DMS153 (cell line): ENCODE measurements at regions not wholly inside any gene's neighbourhood (a gene's known extent, or its start where the extent isn't known, plus 50 kb on each side); places are given as distances from the start of the nearest gene placed in this dataset.
A peak's percentile ranks its signal among the peaks of the same experiment; 100 is the strongest.
"Not testable (repeated sequence)": the region's sequence is repeated elsewhere in the genome, so short reads cannot be mapped to it uniquely, and the experiment has no call there.

ENCODE experiments used
- DNase-seq: peaks from one replicate; lab custom pipeline; 2025; lab: John Stamatoyannopoulos, UW

- DNase-seq, result no peak
These were observed 348.4 kb upstream of the MTPN start for GRCh38 chr7:136325578-136325977.

DNA sequence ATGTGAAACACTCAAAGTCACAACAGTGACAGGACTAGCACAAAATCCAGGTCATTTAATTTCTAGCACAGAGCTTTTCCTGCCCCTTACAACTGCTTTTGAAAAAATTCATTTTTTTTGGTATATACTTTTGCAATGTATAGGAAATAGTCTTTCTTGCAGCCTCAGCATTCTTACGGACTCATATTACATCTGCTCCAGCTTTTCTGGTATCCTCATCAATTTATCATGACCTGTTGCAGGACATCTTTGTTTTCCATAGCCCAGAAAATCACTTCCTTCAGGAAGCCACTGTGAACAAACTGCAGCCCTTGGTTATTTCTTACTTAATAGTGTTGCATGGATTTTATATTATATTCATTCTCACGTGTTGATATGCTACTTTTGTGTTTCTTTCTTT is 347.9 kb upstream of the MTPN start:
- DNase-seq, result no peak

DNA sequence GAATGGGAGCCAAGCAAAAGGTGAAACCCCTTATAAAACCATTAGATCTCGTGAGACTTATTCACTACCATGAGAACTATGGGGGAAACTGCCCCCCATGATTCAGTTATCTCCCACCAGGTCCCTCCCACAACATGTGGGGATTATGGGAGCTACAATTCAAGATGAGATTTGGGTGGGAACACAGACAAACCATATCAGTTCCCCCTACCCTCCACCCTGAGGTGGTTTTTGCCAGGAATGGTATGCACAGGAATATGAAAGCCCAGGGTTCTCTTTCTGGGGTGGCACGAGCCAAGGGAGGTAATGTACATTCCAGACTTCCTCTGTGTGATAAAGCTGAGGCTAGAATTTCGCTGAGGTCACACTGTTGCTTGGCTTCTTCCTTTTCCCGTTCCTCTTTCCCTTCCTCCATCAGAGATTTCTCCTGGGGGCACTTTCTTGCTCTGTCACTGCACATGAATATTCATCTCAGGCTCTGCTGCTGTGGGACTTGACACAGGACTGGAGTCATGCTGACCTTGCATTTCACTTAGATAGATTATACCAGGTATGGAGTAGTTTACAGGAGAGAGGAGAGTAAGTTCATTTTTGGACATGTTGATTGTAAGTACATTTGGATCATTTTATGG is 347.0 kb upstream of the MTPN start:
- no peak for DNase-seq

DNA sequence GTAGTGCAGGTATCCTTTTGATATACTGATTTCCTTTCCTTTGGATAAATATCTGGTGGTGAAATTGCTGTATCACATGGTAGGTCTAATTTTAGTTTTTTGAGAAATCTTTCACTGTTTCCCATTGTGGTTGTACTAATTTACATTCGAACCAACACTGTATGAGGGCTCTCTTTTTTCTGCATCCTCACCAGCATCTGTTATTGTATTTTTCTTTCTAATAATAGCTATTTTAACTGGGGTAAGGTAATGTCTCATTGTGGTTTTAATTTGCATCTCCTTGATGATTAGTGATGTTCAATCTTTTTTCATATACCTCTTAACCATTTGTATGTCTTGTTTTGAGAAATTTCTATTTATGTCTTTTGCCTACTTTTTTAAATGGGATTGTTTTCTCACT is 335.4 kb upstream of the MTPN start:
- DNase-seq, result no peak

GRCh38 chr7:136309407-136309806 is 332.2 kb upstream of the MTPN start:
- DNase-seq, result no peak

GRCh38 chr7:136308230-136308629 is 331.1 kb upstream of the MTPN start:
- DNase-seq, result no peak

DNA sequence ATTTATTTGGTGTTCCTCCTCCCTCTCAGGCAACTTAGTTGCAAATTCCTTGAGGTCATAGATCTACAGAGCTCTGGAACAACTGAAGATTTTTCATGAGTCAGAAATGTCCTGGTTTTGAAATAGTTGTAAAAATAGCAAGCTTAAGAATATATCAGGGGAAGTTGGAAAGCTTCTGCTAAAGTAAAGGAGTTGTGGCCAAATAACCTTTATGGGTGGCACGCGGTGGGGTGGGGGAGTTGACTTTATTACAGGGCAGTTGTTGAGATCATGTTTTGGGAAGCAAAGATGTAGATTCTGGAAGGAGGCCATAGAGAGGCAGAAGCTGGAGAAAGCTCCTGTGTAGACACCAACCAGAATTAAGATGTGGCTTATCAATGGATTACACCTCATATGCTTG is 326.0 kb upstream of the MTPN start:
- no peak for DNase-seq

DNA sequence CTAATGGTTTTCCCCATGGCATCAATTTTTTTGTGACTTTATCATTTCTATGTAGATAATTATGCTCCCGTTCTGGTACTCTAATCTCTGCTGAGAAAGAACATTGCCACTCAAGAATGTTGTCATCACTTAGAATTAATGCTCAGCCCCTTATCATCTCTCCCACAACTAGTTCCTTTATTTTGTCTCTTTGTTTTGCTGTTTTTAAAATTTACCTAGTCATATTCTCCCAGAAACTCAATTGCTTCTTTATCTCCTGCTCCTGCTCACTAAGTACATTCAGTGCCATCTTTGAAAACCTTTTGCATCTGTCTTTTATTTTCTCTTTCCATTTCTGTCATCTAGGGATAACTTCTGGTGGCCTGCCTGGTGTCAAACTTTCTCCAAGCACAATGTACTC is 324.9 kb upstream of the MTPN start:
- no peak for DNase-seq

DNA sequence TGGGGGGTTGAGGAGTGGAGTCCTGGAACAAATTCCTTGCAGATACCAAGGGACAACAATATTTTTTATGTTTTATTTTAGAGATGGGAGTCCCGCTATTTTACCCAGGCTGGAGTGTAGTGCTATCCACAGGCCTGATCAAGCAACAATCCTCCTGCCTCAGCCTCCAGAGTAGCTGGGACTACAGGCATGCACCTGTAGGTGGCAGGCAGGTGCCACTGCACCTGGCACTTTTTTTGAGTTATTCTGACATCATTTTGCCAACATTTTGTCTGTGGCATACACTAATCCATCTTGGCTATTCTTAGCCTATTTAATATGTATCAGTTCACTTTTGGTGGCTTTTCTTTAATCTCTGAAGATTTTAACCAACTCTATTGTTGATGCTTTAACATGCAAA is 317.8 kb upstream of the MTPN start:
- no peak for DNase-seq

GRCh38 chr7:136293841-136294391 is 316.8 kb upstream of the MTPN start:
- no peak for DNase-seq

- no peak for DNase-seq
These were observed 316.1 kb upstream of the MTPN start for GRCh38 chr7:136293272-136293671.

GRCh38 chr7:136292365-136292764 is 315.2 kb upstream of the MTPN start:
- DNase-seq, result no peak

- no peak for DNase-seq
These were observed 313.2 kb upstream of the MTPN start for GRCh38 chr7:136290351-136290750.

DNA sequence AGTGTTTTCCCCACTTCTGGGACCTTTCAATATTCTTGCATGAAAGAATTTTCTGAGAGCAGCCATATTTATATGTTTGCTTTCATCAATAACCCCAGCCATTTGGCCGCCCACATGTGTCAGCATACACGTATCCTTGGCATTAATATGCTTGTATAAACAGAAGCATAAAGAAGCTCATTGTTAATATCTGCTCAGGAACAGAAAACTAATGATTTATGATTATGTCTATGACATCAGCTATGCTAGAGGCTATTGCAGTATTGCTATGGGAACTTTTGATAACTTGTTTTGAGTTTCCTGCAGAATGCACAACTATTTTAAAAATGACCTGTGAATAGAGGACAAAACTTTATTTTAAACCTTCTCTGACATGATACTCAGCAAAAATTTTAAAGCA is 300.9 kb upstream of the MTPN start:
- no peak for DNase-seq

GRCh38 chr7:136275794-136276193 is 298.6 kb upstream of the MTPN start:
- no peak for DNase-seq

DNA sequence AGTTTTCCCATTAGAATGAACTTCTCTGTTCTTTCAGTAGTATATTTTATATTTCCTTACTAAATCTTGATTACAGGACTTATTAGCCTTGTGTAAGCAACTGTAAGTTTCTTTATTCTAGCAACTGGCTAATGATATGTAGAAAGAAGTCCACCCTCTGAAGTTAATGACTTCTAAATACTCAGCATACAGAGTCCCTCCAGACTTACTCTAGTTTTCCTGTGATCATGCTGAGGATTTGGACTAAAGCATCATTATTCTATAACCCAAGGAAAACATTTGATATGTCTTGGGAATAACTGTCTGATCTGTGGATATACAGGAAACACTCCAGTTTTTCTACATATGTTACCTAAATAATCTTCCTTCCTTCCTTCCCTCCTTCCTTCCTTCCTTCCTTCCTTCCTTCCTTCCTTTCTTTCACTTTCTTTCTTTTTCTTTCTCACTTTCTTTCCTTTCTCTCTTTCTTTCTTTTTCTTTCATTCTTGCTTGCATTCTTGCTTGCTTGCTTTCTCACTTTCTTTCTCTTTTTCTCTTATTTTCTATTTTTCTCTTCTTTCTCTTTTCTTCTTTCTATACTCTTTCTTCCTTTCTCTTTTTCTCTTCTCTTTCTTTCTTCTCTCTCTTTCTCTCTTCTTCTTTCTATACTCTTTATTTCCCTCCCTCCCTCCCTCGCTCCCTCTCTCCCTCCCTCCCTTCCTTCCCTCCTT is 297.6 kb upstream of the MTPN start:
- DNase-seq, result no peak

DNA sequence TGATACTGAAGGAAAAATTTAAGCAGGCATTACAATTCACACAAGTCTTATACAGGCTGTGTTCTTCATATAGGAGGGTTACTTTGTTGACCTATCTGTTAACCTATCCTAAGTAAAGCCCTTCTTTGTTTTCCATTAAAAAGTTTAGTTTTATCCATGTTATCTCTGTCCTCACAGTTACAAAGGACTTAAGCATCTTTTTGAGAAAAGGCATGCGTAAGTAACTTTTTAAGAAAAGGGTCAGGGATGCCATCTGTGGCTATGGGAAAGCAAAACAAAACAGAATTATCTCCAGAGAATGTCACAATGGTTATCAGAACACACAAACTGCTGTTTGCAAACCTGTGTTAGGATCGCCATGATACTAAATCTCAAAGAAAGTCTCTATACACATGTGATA is 295.8 kb upstream of the MTPN start:
- DNase-seq, result no peak

DNA sequence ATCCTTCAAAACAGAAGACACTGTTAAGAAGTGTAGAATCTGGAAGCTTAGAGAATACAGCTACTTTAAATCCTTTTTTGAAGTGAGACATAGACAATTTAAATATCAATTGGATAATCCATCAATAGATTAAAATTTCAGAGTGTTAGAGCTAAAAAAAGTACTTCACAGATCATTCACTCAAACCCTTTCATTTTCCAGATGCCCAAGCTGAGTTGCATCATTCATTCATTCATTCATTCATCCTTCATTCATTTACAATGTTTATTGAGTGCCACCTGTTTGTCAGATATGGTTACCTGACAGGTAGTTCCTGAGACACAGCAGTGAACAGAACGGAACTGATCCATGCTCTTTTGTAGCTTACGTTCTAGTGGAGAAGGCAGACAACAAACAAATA is 290.7 kb upstream of the MTPN start:
- no peak for DNase-seq

DNA sequence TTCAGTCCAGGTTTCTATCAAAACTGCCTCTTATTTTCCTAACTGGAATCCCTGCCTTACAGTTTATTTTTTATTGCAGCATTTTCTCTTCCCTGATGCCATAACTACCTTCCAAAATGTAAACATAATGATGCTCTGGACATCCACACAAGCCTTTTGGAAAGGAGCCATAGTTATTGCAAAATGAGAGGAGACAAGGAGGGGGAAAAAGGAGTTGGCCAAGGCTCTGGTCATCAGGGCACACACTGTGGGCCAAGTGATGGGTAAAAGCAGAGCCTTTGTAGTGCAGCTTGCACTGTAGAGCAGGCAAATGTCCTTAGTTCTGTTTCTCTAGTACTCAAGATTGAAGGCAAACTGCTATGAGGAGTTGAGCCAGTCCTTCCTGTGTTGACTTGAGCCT is 289.3 kb upstream of the MTPN start:
- no peak for DNase-seq

- not testable (repeated sequence) for DNase-seq
These were observed 287.1 kb upstream of the MTPN start for GRCh38 chr7:136264304-136264703.

- DNase-seq, result peak; percentile 26
These were observed 286.1 kb upstream of the MTPN start for GRCh38 chr7:136263112-136263860.

DNA sequence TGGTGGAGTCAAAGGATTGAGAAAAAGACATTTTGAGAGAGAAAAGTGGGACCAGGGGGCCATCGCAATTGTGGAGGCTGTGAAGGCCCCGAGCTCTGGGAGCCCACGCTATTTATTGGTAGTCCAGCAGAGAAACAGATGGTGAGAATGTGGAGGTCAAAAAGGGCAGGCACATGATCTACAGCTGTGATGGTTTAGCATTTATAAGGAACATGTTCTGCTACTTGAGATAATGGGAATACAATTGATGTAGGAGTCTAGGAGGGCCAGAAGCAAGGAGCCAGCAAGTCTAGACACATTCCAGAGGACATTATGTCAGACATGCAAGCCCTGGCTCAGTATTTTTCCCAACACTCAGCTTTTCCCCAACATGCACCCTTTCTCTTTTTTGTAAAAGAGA is 283.4 kb upstream of the MTPN start:
- not testable (repeated sequence) for DNase-seq

GRCh38 chr7:136259074-136259473 is 281.9 kb upstream of the MTPN start:
- no peak for DNase-seq
